Trophoblast cell (in vitro differentiated cells and primary cell): ENCODE measurements at regions not wholly inside any gene's neighbourhood (a gene's known extent, or its start where the extent isn't known, plus 50 kb on each side); places are given as distances from the start of the nearest gene placed in this dataset.

Experiments used
- DNase-seq, 2 donors: peaks; one replicate each; pipeline ENCODE4 v3.0.0-alpha.2; 2016
- H2AFZ ChIP-seq: 2 replicates; pipeline ENCODE4 v1.6.1; 2013; ENCODE audit warnings: low read length, moderate library complexity, mild to moderate bottlenecking; ENCODE audit not compliant: insufficient read depth, poor library complexity
- H2AK5ac ChIP-seq: 2 replicates; pipeline ENCODE4 v1.6.1; 2013; ENCODE audit warnings: mild to moderate bottlenecking, low read length
- H2BK120ac ChIP-seq: 2 replicates; pipeline ENCODE4 v1.6.1; 2013; ENCODE audit warnings: low read length, mild to moderate bottlenecking, moderate library complexity; ENCODE audit not compliant: insufficient read depth, poor library complexity
- H2BK12ac ChIP-seq: 2 replicates; pipeline ENCODE4 v1.6.1; 2013; ENCODE audit warnings: mild to moderate bottlenecking, low read length, moderate library complexity
- H2BK5ac ChIP-seq: 2 replicates; pipeline ENCODE4 v1.6.1; 2013; ENCODE audit warnings: low read length, low read depth, moderate library complexity, mild to moderate bottlenecking; ENCODE audit not compliant: poor library complexity
- H3K14ac ChIP-seq: 2 replicates; pipeline ENCODE4 v1.6.1; 2013; ENCODE audit warnings: mild to moderate bottlenecking, low read length
- H3K18ac ChIP-seq: 2 replicates; pipeline ENCODE4 v1.6.1; 2013; ENCODE audit warnings: mild to moderate bottlenecking, low read length
- H3K23ac ChIP-seq: 2 replicates; pipeline ENCODE4 v1.6.1; 2013; ENCODE audit warnings: low read length
- H3K27ac ChIP-seq: 2 replicates; pipeline ENCODE4 v1.5.1; 2013; ENCODE audit warnings: low read depth, mild to moderate bottlenecking, inconsistent platforms, low read length, moderate library complexity
- H3K27me3 ChIP-seq: 2 replicates; pipeline ENCODE4 v1.6.1; 2013; ENCODE audit warnings: inconsistent platforms, mild to moderate bottlenecking, low read length, moderate library complexity; ENCODE audit not compliant: insufficient read depth
- H3K36me3 ChIP-seq, 2 experiments: 1 replicate in 1 of 2; 2 replicates in 1 of 2; pipeline ENCODE4 v1.6.1; 2013; ENCODE audit warnings: low read length in 2 of 2, mild to moderate bottlenecking in 2 of 2, moderate library complexity in 1 of 2; ENCODE audit not compliant: insufficient read depth in 2 of 2, control insufficient read depth in 1 of 2
- H3K4ac ChIP-seq: 2 replicates; pipeline ENCODE4 v1.6.1; 2013; ENCODE audit warnings: low read depth, mild to moderate bottlenecking, low read length, moderate library complexity
- H3K4me1 ChIP-seq, 2 experiments: 1 replicate in 1 of 2; 2 replicates in 1 of 2; pipeline ENCODE4 v1.6.1; 2013; ENCODE audit warnings: low read length in 2 of 2, mild to moderate bottlenecking in 2 of 2, moderate library complexity in 1 of 2; ENCODE audit not compliant: insufficient read depth in 2 of 2, control insufficient read depth in 1 of 2
- H3K4me2 ChIP-seq: 2 replicates; pipeline ENCODE4 v1.6.1; 2013; ENCODE audit warnings: inconsistent platforms, mild to moderate bottlenecking, low read length, moderate library complexity
- H3K4me3 ChIP-seq: 2 replicates; pipeline ENCODE4 v1.5.1; 2013; ENCODE audit warnings: mild to moderate bottlenecking, low read depth, low read length, inconsistent platforms
- H3K79me1 ChIP-seq: one replicate; pipeline ENCODE4 v1.6.1; 2013; ENCODE audit warnings: low read length
- H3K79me2 ChIP-seq: 2 replicates; pipeline ENCODE4 v1.6.1; 2013; ENCODE audit warnings: low read length, mild to moderate bottlenecking; ENCODE audit not compliant: control insufficient read depth, insufficient read depth, poor library complexity
- H3K9ac ChIP-seq: 2 replicates; pipeline ENCODE4 v1.6.1; 2013; ENCODE audit warnings: mild to moderate bottlenecking, low read length
- H3K9me3 ChIP-seq: 2 replicates; pipeline ENCODE4 v1.6.1; 2013; ENCODE audit warnings: low read depth, mild to moderate bottlenecking, control low read depth, inconsistent platforms, low read length; ENCODE audit not compliant: insufficient read depth
- H4K12ac ChIP-seq: 2 replicates; pipeline ENCODE4 v1.6.1; 2013; ENCODE audit warnings: low read depth, mild to moderate bottlenecking, low read length, moderate library complexity
- H4K8ac ChIP-seq: 2 replicates; pipeline ENCODE4 v1.6.1; 2013; ENCODE audit warnings: low read depth, mild to moderate bottlenecking, low read length, moderate library complexity
- H4K91ac ChIP-seq: one replicate; pipeline ENCODE4 v1.6.1; 2013; ENCODE audit warnings: low read depth, mild to moderate bottlenecking, low read length, moderate library complexity
- WGBS: extraction: QIAGEN DNeasy Blood & Tissue Kit; methylation state at CpG from one replicate; pipeline ENCODE4 v1.1.7; 2013; ENCODE audit warnings: missing lambda C conversion rate; ENCODE audit not compliant: insufficient read length, insufficient coverage; ENCODE audit errors: extremely low coverage; 5-methylcytosine and 5-hydroxymethylcytosine counted together

GRCh38 chr3:124567179-124567578 lies 163.1 kb upstream of the UMPS start:
- H2AK5ac ChIP-seq = no peak overlapping the region
- no peak overlapping the region for H2BK120ac ChIP-seq
- H3K27ac ChIP-seq = no peak overlapping the region
- H3K23ac ChIP-seq = no peak overlapping the region
- H3K4ac ChIP-seq = no peak overlapping the region
- H2BK12ac ChIP-seq = no peak overlapping the region
- no peak overlapping the region for H3K4me3 ChIP-seq
- H3K4me1 ChIP-seq = peaks cover 2 to 7% of the 10 kb centered on the region in 2 experiments
- H3K36me3 ChIP-seq = peaks cover 0 to 1% of the 10 kb centered on the region in 2 experiments
- H2AFZ ChIP-seq = no peak overlapping the region
- no peaks in the 10 kb centered on the region for H3K79me2 ChIP-seq
- WGBS = no CpG with 5 or more reads among the region's 1 CpG
- no peak overlapping the region for H4K8ac ChIP-seq
- H3K9me3 ChIP-seq = no peaks in the 10 kb centered on the region
- no peaks in the 10 kb centered on the region for H3K79me1 ChIP-seq
- H3K14ac ChIP-seq = no peak overlapping the region
- H3K4me2 ChIP-seq = no peak overlapping the region
- DNase-seq = no peak
- no peak overlapping the region for H4K91ac ChIP-seq
- H4K12ac ChIP-seq = no peak overlapping the region
- no peak overlapping the region for H3K18ac ChIP-seq
- H2BK5ac ChIP-seq = no peak overlapping the region
- H3K9ac ChIP-seq = no peak overlapping the region
- H3K27me3 ChIP-seq = no peaks in the 10 kb centered on the region

- Histone ChIP-seq H3K4me2 (no peak overlapping the region), H3K27ac (no peak overlapping the region), H3K79me2 (no peaks in the 10 kb centered on the region), H3K4me1 (peaks cover 4 to 10% of the 10 kb centered on the region in 2 experiments), H2BK12ac (no peak overlapping the region), H3K9ac (no peak overlapping the region), H3K23ac (no peak overlapping the region), H3K79me1 (peaks cover 4% of the 10 kb centered on the region), H4K91ac (no peak overlapping the region), H3K36me3 (peaks cover 0 to 1% of the 10 kb centered on the region in 2 experiments), H2AFZ (no peak overlapping the region), H2BK5ac (no peak overlapping the region), H2AK5ac (no peak overlapping the region), H3K4me3 (no peak overlapping the region), H3K9me3 (no peaks in the 10 kb centered on the region), H3K14ac (no peak overlapping the region), H3K27me3 (no peaks in the 10 kb centered on the region), H3K18ac (no peak overlapping the region), H3K4ac (no peak overlapping the region), H4K8ac (no peak overlapping the region), H2BK120ac (no peak overlapping the region), H4K12ac (no peak overlapping the region)
- no peak for DNase-seq
- no CpG with 5 or more reads among the region's 1 CpG for WGBS
These were observed 160.5 kb upstream of the UMPS start for GRCh38 chr3:124569761-124570160.

GRCh38 chr3:124570232-124570631 lies 160.0 kb upstream of the UMPS start:
- no peak for DNase-seq
- no peak overlapping the region for H3K18ac ChIP-seq
- no peak overlapping the region for H4K8ac ChIP-seq
- H3K4me2 ChIP-seq = no peak overlapping the region
- no peak overlapping the region for H3K14ac ChIP-seq
- H4K12ac ChIP-seq = no peak overlapping the region
- H2AK5ac ChIP-seq = no peak overlapping the region
- no peak overlapping the region for H3K23ac ChIP-seq
- H3K9me3 ChIP-seq = no peaks in the 10 kb centered on the region
- H3K27ac ChIP-seq = no peak overlapping the region
- H3K9ac ChIP-seq = no peak overlapping the region
- no peaks in the 10 kb centered on the region for H3K79me2 ChIP-seq
- H3K4ac ChIP-seq = no peak overlapping the region
- H2BK12ac ChIP-seq = no peak overlapping the region
- peaks cover 7 to 12% of the 10 kb centered on the region in 2 experiments for H3K4me1 ChIP-seq
- WGBS = no CpG with 5 or more reads among the region's 2 CpGs
- no peak overlapping the region for H4K91ac ChIP-seq
- peaks cover 0 to 1% of the 10 kb centered on the region in 2 experiments for H3K36me3 ChIP-seq
- H2BK5ac ChIP-seq = no peak overlapping the region
- no peak overlapping the region for H2AFZ ChIP-seq
- no peak overlapping the region for H2BK120ac ChIP-seq
- no peaks in the 10 kb centered on the region for H3K27me3 ChIP-seq
- peaks cover 4% of the 10 kb centered on the region for H3K79me1 ChIP-seq
- no peak overlapping the region for H3K4me3 ChIP-seq

GRCh38 chr3:124572851-124573405 lies 157.3 kb upstream of the UMPS start:
- Histone ChIP-seq H3K4ac (no peak overlapping the region), H3K23ac (no peak overlapping the region), H2BK12ac (no peak overlapping the region), H3K79me2 (no peaks in the 10 kb centered on the region), H3K27ac (no peak overlapping the region), H4K12ac (no peak overlapping the region), H3K79me1 (peaks cover 6% of the 10 kb centered on the region), H2BK5ac (no peak overlapping the region), H3K4me3 (no peak overlapping the region), H2AK5ac (no peak overlapping the region), H2BK120ac (no peak overlapping the region), H2AFZ (no peak overlapping the region), H3K18ac (no peak overlapping the region), H3K4me1 (peaks cover 12 to 14% of the 10 kb centered on the region in 2 experiments), H4K8ac (no peak overlapping the region), H3K14ac (no peak overlapping the region), H3K36me3 (no peaks in the 10 kb centered on the region), H3K4me2 (no peak overlapping the region), H3K9ac (no peak overlapping the region), H3K27me3 (no peaks in the 10 kb centered on the region), H4K91ac (no peak overlapping the region), H3K9me3 (no peaks in the 10 kb centered on the region)
- no peak for DNase-seq
- no CpG with 5 or more reads among the region's 8 CpGs for WGBS
